Fibroblast of villous mesenchyme (primary cell): ENCODE measurements at regions not wholly inside any gene's neighbourhood (a gene's known extent, or its start where the extent isn't known, plus 50 kb on each side); places are given as distances from the start of the nearest gene placed in this dataset.

Source experiments
- DNase-seq: peaks from one replicate; pipeline ENCODE4 v3.0.0-alpha.2; 2010; ENCODE audit warnings: low read depth
- H3K4me3 ChIP-seq: 2 replicates; pipeline ENCODE4 v1.5.1; 2011; ENCODE audit warnings: low read depth, mild to moderate bottlenecking, low read length
- CTCF ChIP-seq: IDR thresholded peaks from 2 replicates; pipeline ENCODE4 v1.5.1; 2012; ENCODE audit warnings: low read depth, mild to moderate bottlenecking, low read length; ENCODE audit not compliant: insufficient read depth

GRCh38 chr4:173752610-173753230, 222.7 kb upstream of the HAND2 start:
- TF ChIP-seq CTCF = peak; percentile 50
- H3K4me3 ChIP-seq = no peak overlapping the region
- no peak for DNase-seq

GRCh38 chr4:173748353-173748752, 218.3 kb upstream of the HAND2 start:
- peak; percentile 41 for TF ChIP-seq CTCF
- peak; percentile 54 for DNase-seq
- no peak overlapping the region for H3K4me3 ChIP-seq

DNA sequence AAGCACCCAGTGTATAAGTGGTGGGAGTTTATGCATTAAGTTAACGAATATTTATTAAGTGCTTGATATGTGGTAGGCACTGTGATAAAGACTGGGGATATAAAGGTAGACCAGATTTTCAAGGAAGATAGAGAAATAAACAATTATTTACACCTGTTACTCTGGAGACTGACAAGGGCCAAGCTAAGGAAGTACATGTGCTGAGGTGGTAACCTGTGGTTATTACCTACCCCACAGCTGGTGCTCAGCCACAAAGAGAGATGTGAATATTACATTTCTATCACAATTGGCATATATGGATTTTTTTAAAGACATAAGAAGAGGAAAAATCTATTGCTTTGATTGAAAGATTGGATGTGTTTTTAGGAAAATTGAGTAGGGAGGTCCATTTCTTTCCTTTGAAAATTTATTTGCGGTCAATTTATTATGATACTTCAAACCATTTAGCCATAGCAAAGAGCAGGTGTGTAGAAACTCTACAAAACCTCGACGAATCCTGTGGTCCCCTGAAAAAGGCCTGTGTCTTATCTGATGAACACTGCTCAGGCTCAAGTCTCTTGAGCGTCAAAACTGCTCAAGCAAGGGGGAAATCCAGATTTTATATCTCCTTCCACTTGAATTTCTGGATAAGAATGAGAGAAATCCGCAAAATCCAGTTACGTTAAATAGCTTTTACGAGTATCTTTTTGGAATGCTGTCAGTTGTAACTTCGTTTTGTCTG, 217.7 kb upstream of the HAND2 start:
- no peak overlapping the region for H3K4me3 ChIP-seq
- no peak for TF ChIP-seq CTCF
- no peak for DNase-seq

- TF ChIP-seq CTCF = no peak
These were observed 216.4 kb upstream of the HAND2 start for GRCh38 chr4:173746424-173746823.

GRCh38 chr4:173745765-173746164, 215.7 kb upstream of the HAND2 start:
- H3K4me3 ChIP-seq = no peak overlapping the region
- TF ChIP-seq CTCF = no peak
- no peak for DNase-seq

More at GRCh38 chr4:173746424-173746823, 216.4 kb upstream of the HAND2 start:
- no peak for DNase-seq
- H3K4me3 ChIP-seq = no peak overlapping the region

- peak; percentile 56 for DNase-seq
- no peak overlapping the region for H3K4me3 ChIP-seq
- no peak for TF ChIP-seq CTCF
These were observed 206.8 kb upstream of the HAND2 start for GRCh38 chr4:173736840-173737239.
